PFSK-1 (cell line): ENCODE measurements at regions not wholly inside any gene's neighbourhood (a gene's known extent, or its start where the extent isn't known, plus 50 kb on each side); places are given as distances from the start of the nearest gene placed in this dataset.

ENCODE experiments used
- FOXP2 ChIP-seq: optimal IDR thresholded peaks from 2 replicates; pipeline ENCODE3; 2011; ENCODE audit warnings: borderline replicate concordance, control low read depth, inconsistent platforms; ENCODE audit not compliant: insufficient read depth; ENCODE audit errors: extremely low read length, extremely low read depth
- POLR2AphosphoS5 ChIP-seq: IDR thresholded peaks from 2 replicates; pipeline ENCODE4 v1.6.1; 2012; ENCODE audit warnings: low read depth, mild to moderate bottlenecking, control low read depth, low read length, moderate library complexity
- REST ChIP-seq, 2 experiments: IDR thresholded peaks; 2 replicates each; pipeline versions ENCODE4 v1.6.1 to v1.8.0; 2011 to 2012; ENCODE audit warnings: low read depth in 2 of 2, low read length in 2 of 2, control low read depth in 1 of 2, inconsistent platforms in 1 of 2, mild to moderate bottlenecking in 1 of 2, moderate library complexity in 1 of 2; ENCODE audit not compliant: insufficient read depth in 1 of 2
- SIN3A ChIP-seq: IDR thresholded peaks from 2 replicates; pipeline ENCODE4 v1.6.1; 2012; ENCODE audit warnings: mild to moderate bottlenecking, low read length, moderate library complexity, borderline replicate concordance; ENCODE audit not compliant: insufficient read depth
- TAF1 ChIP-seq: IDR thresholded peaks from 2 replicates; pipeline ENCODE4 v1.6.1; 2012; ENCODE audit warnings: low read length, control low read depth, borderline replicate concordance; ENCODE audit not compliant: insufficient read depth

DNA sequence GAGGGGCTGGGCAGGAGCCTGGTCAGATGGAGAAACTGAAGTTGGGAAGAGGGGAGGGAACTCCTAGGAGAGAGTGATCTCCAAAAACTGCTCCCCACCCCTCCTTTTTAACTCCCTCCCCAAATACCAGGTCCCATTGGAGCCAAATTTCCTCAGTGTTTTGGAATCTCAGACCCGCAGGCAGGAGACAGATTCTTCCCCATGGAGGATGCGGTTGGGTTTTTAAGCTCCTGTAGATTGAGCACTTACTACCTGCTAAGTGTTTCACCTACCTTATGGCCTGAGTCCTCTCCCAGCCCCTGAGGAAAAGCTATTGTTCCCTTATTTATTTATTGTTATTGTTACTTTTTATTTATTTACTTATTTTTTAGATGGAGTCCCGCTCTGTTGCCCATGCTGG lies 73.2 kb downstream of the CEBPB start:
- TF ChIP-seq TAF1 = no peak
- TF ChIP-seq POLR2AphosphoS5 = no peak
- no peak for TF ChIP-seq REST (IDR thresholded peaks at IDR 0.05; ENCODE audit: insufficient read depth in 1 of 2, low read depth in 2 of 2, low read length in 2 of 2)
- no peak for TF ChIP-seq FOXP2
- TF ChIP-seq SIN3A = no peak

- no peak for TF ChIP-seq REST (IDR thresholded peaks at IDR 0.05; ENCODE audit: insufficient read depth in 1 of 2, low read depth in 2 of 2, low read length in 2 of 2)
- TF ChIP-seq SIN3A = no peak
- no peak for TF ChIP-seq POLR2AphosphoS5
- TF ChIP-seq TAF1 = no peak
- no peak for TF ChIP-seq FOXP2
Observed at GRCh38 chr20:50264534-50265145, 74.0 kb downstream of the CEBPB start.

DNA sequence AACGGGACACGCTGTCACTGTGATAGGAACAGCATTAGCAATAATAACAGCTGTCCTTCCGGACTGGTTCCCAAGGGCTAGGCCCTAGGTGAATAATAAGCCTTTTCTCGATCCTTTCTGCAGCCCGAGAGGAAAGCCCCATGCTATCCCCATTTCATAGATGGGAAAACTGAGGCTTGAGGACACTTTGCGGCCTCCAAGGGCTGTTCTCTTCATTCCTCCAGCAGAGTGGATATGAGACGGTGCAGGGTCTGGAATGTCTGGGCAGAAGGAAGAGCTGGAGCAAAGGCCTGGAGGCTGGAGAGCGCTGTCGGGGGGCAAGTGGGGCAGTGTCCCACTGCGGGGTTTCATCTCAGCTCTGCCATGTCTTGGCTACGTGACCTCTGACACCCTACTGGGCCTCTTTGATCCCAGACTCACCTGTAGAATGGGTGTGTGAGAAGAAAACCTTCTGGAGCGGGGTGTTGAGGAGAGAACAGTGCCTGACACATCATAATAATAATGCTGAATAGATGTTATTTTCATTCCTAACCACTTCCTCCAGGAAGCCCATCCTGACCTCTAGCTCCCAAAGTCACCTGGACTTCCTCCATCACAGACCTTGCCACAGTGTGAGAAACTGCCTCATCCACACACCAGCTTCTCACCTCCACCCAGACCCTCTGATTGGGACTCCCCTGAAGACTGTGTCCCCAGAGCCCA lies 74.8 kb downstream of the CEBPB start:
- TF ChIP-seq SIN3A (no peak), POLR2AphosphoS5 (no peak), REST (IDR thresholded peaks at IDR 0.05; ENCODE audit: insufficient read depth in 1 of 2, low read depth in 2 of 2, low read length in 2 of 2) (no peak), TAF1 (no peak), FOXP2 (no peak)

GRCh38 chr20:50266293-50267040 lies 75.8 kb downstream of the CEBPB start:
- TF ChIP-seq SIN3A (no peak), TAF1 (no peak), FOXP2 (no peak), REST (IDR thresholded peaks at IDR 0.05; ENCODE audit: insufficient read depth in 1 of 2, low read depth in 2 of 2, low read length in 2 of 2) (no peak), POLR2AphosphoS5 (no peak)
